Fibroblast of skin of right biceps (primary cell): ENCODE measurements at regions not wholly inside any gene's neighbourhood (a gene's known extent, or its start where the extent isn't known, plus 50 kb on each side); places are given as distances from the start of the nearest gene placed in this dataset.

Source experiments
- DNase-seq: peaks from one replicate; pipeline ENCODE4 v3.0.0-alpha.2; 2013

- peak; percentile 64 for DNase-seq
These were observed 661.0 kb upstream of the C9orf72 start for GRCh38 chr9:28234133-28234893.

- peak; percentile 86 for DNase-seq
These were observed 661.6 kb upstream of the C9orf72 start for GRCh38 chr9:28234894-28235277.

DNA sequence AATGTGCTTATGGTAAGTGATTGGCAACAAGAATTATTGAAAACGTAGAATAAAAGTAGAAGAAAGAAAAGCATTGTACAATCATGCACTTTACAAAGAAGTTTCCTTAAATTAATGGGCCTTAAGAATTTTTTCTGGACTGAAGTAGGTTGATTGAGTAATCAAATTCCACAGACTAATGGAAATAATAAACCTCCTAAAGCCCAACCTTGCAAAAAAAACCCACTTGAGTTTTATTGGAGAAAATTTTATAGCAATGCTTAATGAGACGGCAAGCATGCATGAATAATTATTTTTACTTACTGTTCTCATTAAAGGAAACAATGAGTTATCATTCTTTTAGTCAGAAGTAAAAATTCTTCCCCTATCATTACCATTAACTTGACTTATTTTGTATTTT is 676.1 kb upstream of the C9orf72 start:
- peak; percentile 26 for DNase-seq

DNA sequence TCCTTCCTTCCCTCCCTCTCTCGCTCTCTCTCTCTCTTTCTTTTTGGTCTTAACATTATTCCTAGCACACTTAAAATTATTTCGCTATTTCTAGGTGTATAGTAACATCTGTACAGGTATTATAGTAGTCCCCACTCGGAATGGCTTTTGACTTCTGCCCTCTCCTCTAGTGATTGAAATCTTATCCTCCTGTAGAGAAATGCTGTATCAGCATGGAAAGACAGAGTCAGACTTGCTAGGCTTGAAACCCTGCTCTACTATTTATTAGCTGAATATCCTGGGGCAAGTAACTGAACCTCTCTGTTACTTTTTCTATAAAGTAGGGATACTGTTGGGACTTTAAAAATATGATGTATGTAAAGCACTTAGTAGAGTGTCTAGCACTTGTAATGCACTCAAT is 681.9 kb upstream of the C9orf72 start:
- DNase-seq: no peak

DNA sequence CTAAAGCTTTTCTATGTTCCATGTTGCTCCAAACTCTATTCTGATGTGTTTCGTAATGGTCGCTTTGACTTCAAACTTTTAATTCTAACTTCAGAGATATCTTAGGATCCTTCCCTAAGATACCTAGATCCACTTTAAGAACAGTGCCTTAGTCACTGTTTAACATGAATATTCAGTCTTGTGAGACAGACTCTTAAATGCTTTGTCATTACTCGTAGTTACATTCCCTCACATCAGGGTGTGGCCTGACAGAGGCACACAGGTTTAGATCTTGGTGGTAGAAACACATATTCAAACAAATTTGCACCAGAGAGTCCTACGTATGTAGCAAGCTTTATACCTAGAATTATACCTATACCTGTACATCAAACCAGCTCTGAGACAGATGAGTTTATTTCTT is 687.0 kb upstream of the C9orf72 start:
- DNase-seq: no peak

GRCh38 chr9:28264368-28264767 is 691.1 kb upstream of the C9orf72 start:
- peak; percentile 89 for DNase-seq

- no peak for DNase-seq
These were observed 694.1 kb upstream of the C9orf72 start for GRCh38 chr9:28267351-28267750.

DNA sequence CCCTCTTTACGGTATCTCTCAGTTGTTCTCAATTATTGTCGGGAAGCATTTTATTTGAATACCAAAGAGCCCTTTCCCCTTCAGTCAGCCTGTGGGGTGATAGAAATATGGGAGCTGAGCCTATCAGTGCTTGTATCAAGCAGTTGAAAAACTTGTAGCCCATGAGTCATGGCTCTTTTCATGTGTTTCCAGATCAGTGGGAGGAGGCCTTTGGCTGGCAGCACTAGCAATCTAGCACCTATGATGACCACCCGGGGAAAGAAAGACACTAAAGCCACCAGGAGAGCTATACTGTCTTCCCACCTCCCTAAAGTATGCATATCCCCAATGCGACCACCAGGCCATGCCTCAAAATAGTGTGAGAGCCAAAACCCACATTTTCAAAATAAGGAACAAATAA is 696.9 kb upstream of the C9orf72 start:
- no peak for DNase-seq

DNA sequence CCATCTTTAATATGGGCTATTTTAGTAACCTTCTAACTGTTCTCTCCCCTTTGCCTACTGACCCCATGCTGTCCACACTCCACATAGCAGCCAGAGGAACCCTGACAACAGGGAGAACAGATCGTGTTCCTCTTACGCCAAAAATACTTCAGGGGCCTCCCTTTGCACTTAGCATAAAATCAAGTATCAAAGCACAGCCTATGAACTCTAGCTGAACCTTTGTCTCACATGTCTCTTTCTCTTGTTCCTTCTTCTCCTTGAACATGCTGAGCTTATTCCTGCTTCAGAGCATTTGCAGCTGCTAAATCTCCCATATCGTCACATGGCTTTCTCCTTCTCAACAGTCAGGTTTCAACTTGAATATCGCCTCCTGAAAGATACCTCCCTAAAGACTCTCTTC is 698.8 kb upstream of the C9orf72 start:
- no peak for DNase-seq

DNA sequence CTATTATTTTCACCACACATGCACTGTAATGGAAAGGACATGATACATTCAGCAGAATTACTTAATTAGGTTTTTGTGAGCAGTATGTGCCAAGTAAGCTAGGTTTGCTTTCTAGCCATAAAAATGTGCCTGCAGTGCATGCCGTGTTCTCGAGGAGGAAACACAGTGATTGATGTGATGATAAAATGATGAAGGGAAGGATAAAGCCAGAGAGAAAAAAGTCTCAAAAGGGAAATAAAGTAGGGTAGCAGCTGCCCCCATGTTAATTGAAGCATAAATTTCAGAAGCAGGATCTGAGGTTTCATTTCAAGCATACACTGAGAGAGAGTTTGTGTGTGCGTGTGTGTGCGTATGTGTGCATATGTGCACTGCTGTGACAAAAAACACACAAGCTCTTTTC is 714.2 kb upstream of the C9orf72 start:
- no peak for DNase-seq

DNA sequence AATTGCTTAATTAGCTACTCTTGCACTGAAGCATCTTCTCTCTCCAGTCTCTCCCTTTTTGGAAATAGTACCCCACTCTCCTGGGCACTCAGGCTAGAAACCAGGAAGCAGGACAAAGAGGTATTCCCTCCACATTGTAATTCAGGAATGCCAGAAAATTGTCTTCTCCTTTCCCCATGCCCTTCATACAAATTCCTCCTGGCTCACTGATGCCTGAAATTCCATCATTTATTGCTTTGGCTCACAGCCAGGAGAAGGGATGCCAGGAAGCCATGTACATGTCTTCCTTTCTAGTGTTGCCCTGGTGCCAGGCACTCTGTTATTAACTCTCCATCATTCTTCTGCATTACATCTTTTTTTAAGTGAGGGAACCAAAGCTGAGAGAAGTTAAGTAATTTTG is 716.5 kb upstream of the C9orf72 start:
- no peak for DNase-seq

- no peak for DNase-seq
These were observed 720.2 kb upstream of the C9orf72 start for GRCh38 chr9:28293369-28294090.

DNA sequence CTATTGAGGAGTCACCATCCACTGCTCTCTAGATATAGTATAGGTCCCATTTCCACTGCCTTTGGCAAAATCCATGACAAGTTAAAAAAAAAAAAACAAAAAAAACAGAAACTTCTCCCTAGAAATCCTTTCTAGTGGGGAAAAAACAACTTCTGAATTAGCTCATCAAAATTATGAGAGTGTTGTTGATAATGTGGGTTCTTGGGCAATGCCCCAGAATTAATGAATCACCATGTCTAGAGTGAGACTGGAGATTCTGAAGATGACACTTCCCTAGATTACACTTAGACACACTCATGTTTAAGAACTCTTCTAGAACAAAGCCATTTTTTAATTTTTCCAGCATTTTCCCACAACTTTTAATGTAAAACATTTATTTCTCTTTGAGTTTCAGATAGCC is 728.0 kb upstream of the C9orf72 start:
- DNase-seq: peak; percentile 80

GRCh38 chr9:28317745-28318144 is 744.5 kb upstream of the C9orf72 start:
- no peak for DNase-seq

DNA sequence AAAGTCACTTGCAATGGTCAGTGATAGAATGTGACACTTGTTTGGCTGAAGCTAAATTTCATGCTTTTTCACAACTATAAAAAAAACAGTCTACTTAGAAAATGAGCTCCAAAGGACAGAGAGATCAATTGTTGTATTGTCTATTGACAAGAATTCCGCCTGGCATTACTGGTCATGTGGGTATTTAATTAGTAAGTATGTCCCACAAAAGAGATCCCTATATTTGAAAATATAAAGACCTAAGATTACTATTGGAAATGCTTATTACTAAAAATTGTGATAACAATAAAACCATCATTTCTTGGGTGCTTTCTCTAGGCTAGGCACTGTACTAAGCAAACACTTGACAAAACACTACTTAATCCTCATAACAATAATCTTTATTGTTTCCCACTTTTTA is 745.2 kb upstream of the C9orf72 start:
- DNase-seq: no peak

DNA sequence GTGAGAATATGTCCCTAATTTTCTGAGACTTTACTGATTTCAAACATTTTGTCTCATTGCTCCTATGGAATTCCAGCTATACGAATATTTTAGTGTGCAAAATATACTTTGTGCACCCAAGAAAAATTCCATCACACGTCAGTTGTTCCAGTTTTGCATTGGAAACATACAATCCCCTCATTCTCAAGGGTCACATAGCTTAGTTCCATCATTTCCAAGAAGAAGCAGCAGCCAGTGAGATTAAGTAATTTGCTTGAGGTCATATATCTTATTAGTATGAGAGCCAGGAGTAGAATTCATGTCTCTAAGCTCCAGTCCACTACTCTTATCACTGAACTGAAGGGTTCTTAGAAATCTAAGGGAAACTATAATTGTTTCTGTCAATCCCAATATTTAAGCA is 746.7 kb upstream of the C9orf72 start:
- no peak for DNase-seq

DNA sequence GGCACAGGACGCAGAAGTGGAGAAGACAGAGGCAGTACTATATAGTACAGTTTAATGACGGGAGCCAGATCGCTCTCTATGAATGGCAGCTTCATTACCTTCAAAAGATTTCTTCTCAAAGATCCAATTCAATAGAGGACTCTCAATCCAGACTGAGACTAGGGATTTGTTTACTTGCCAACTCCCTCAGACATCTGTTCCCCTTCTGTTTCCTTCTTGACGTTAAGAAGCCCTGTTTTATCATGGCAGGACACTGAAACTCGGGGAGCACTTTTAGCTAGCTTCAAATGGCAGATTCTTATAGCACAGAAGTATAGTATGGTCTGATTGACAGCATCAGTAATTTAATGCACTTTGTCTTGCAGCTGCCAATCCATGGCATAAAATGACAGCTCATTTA is 747.3 kb upstream of the C9orf72 start:
- no peak for DNase-seq

DNA sequence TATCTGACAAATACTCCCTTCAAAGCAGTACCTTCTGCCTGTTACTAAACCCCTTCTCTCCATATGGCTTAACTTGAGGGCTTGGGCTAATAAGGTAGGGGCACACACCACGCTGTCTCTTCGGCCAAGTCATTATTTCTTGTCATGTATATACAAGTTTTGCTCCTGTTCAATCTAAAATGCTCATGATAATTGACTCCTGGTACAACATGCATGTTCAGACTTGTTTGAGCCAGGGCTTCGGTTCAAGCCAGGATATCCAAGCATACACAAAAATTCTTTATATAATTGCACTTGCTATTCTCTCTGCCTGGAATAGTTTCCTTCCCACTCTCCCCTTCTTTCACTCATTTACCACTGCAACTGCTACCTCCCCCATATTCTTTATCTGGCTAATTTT is 756.0 kb upstream of the C9orf72 start:
- DNase-seq: no peak

DNA sequence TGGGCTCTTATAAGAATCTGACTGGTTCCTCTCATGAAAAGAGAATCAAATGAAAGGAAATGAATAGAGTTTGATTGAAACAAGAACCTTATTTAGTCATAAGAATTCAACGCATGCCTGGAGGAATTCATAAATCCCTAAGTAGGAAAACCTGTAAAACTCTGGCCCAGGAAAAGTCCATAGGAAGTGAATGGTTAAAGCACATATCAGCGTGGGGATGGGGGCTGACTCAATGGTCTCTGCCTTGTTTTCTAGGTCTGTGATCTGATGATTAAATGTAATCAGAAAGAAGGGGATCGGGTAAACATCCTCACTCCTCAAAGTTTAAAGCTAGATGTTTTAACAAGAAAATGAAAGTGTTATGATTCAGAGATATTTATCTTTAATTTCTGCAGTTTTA is 759.4 kb upstream of the C9orf72 start:
- DNase-seq: no peak

DNA sequence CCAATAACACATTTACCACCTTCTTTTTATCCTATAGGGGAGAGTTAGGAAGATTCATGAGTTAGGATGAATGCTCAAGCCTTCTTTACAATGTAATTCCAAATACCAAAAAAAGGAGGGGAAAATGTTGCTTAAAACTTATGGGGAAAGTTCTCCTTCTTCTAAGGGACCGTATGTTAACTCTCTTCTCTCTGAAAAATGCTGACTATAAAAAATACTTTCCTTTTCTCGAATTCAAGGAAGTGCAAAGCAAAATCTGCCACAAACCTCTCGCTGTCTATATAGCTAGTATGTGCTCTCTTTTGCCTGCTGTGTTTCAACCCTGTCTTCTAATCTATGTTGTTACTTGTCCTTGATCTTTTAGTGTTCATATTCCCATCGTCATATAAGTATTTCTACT is 768.6 kb upstream of the C9orf72 start:
- DNase-seq: no peak

GRCh38 chr9:28342815-28343338 is 769.6 kb upstream of the C9orf72 start:
- no peak for DNase-seq

- no peak for DNase-seq
These were observed 789.9 kb upstream of the C9orf72 start for GRCh38 chr9:28363151-28363562.

DNA sequence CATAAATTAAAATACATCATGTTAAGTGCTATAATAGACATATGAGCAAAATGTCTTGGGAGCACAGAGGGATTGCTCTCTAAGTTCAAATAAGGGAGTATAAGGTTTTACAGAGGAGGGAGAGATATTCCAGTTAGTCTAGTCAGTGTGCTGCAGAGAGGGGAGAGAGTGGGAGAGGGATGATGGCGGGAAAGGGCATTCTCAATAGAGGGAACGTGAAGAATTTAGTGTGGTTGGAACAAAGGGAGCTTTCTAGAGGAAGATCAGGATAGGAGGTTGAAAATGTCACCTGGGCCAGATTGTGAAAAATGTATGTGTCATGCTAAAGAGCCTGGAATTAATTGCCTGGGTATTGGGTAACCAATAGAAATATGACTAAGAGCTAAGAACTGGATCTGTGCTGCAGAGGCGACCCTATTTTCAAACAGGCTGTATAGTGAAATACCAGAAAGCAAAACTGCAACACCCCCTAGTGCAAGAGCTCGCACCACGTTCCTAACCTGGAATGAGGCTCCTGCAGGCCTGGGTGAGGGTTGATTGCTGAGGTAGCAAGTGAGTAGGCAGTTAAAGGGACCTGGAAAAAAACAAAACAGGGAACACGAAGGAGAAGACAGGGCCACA is 791.8 kb upstream of the C9orf72 start:
- DNase-seq: peak; percentile 81

DNA sequence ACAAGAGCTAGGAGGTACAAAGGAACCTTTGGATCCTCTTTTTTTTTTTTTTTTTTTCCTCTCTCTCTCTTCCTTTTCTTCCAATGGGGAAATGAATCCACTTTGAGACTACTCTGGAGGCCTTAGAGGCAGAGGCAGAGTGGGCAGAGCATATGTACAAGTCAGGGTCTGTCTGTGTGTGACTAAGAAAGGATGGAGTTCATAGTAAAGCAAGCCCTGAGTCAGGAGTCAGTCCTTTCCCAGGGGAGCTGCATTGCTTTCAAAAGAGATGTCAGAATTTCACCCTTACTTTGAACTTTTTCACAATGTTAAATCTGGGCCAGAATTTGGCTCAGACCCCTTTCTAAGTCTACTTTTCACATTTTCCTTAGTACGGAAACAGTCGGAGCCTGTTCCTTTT is 792.4 kb upstream of the C9orf72 start:
- DNase-seq: peak; percentile 84
